Psoas muscle (tissue), 7 donors: ENCODE measurements at regions not wholly inside any gene's neighbourhood (a gene's known extent, or its start where the extent isn't known, plus 50 kb on each side); places are given as distances from the start of the nearest gene placed in this dataset.
"Not testable (repeated sequence)": the region's sequence is repeated elsewhere in the genome, so short reads cannot be mapped to it uniquely, and the experiment has no call there.

Experiments used
- ATAC-seq, 4 donors: fragments of 200-7000 bp; cut with Tn5 transposase; one replicate each; pipeline ENCODE4 v1.9.1; 2020; ENCODE audit warnings: moderate library complexity in 3 of 4, mild to moderate bottlenecking in 2 of 4
- DNase-seq, 2 donors: peaks; one replicate each; pipeline ENCODE4 v3.0.0-alpha.2; 2020
- H3K27ac ChIP-seq: fragments of 200-600 bp; one replicate; pipeline ENCODE4 v1.8.0; 2022
- H3K27me3 ChIP-seq, 3 donors: fragments of 200-600 bp in 1 of 3; one replicate each; pipeline versions ENCODE4 v1.6.1 to v1.8.0; 2013 to 2022; ENCODE audit warnings: low read length in 2 of 3, mild to moderate bottlenecking in 2 of 3, moderate library complexity in 1 of 3; ENCODE audit not compliant: insufficient read depth in 3 of 3
- H3K36me3 ChIP-seq, 2 donors: fragments of 200-600 bp in 1 of 2; one replicate each; pipeline versions ENCODE4 v1.6.1 to v1.8.0; 2013 to 2022; ENCODE audit warnings: low read depth in 1 of 2, mild to moderate bottlenecking in 1 of 2, moderate library complexity in 1 of 2; ENCODE audit not compliant: insufficient read depth in 1 of 2
- H3K4me1 ChIP-seq: fragments of 200-600 bp; one replicate; pipeline ENCODE4 v1.8.0; 2022
- H3K4me3 ChIP-seq: fragments of 200-600 bp; one replicate; pipeline ENCODE4 v1.8.0; 2022; ENCODE audit warnings: mild to moderate bottlenecking
- H3K9me3 ChIP-seq: fragments of 200-600 bp; one replicate; pipeline ENCODE4 v1.8.0; 2022
- CTCF ChIP-seq: fragments of 200-600 bp; IDR thresholded peaks from one replicate; pipeline ENCODE4 v1.8.0; 2022; ENCODE audit warnings: antibody characterized with exemption
- WGBS, 3 donors: extraction: QIAGEN DNeasy Blood & Tissue Kit; methylation state at CpG; one replicate each; pipeline versions ENCODE4 v1.1.6 to v1.1.7; 2013; 5-methylcytosine and 5-hydroxymethylcytosine counted together
- intact Hi-C, 2 donors: fragments of 100-400 bp; cut with DNase I; formaldehyde crosslinking; loops; one replicate each; pipeline versions ENCODE4 v1.11.0 to v1.14.2; 2022
- donor health status: healthy with polysubstance abuse.
- donor health status: DM: no; HTN: no; CAD: no; lungs with moderate emphysema.
- donor health status: Bipolar disorder and iron deficiency.
- donor health status: healthy.
- donor health status: DM: yes; HTN: yes; CAD: no.
- donor health status: DM: no; HTN: no; CAD: no.
- donor health status: DM: yes; HTN: yes; CAD: no.

- H3K9me3 ChIP-seq, result no peaks in the 10 kb centered on the region
- no peak for DNase-seq
- no peak overlapping the region for H3K27ac ChIP-seq
- no peak for TF ChIP-seq CTCF
- intact Hi-C loops, result no loop called here
- no peak for ATAC-seq
- no peaks in the 10 kb centered on the region for H3K4me1 ChIP-seq
- no peaks in the 10 kb centered on the region for H3K36me3 ChIP-seq
- H3K27me3 ChIP-seq, result no peaks in the 10 kb centered on the region
- 61 to 69% (median 62%) methylated on average over 6 of the region's 6 CpGs for WGBS, 3 donors
- no peak overlapping the region for H3K4me3 ChIP-seq
Observed at GRCh38 chr15:67928666-67929065, 88.8 kb upstream of the RNU6-1 start.

GRCh38 chr15:67930720-67931119, 90.9 kb upstream of the RNU6-1 start:
- ATAC-seq (no peak), DNase-seq (no peak)
- no peaks in the 10 kb centered on the region for H3K27me3 ChIP-seq
- intact Hi-C loops, result no loop called here
- no peak overlapping the region for H3K27ac ChIP-seq
- H3K9me3 ChIP-seq, result no peaks in the 10 kb centered on the region
- H3K36me3 ChIP-seq, result no peaks in the 10 kb centered on the region
- no peak overlapping the region for H3K4me3 ChIP-seq
- 73 to 87% (median 85%) methylated on average over 2 of the region's 2 CpGs for WGBS, 3 donors
- no peak for TF ChIP-seq CTCF
- no peaks in the 10 kb centered on the region for H3K4me1 ChIP-seq

- WGBS, 3 donors, result 95% methylated on average over 3 of the region's 3 CpGs
- ATAC-seq (no peak), DNase-seq (no peak)
- Histone ChIP-seq H3K4me3 (no peak overlapping the region), H3K9me3 (no peaks in the 10 kb centered on the region), H3K4me1 (no peaks in the 10 kb centered on the region), H3K27ac (no peak overlapping the region), H3K36me3 (no peaks in the 10 kb centered on the region), H3K27me3 (no peaks in the 10 kb centered on the region)
- no peak for TF ChIP-seq CTCF
- intact Hi-C loops, result no loop called here
Observed at GRCh38 chr15:67931861-67932260, 92.0 kb upstream of the RNU6-1 start.

GRCh38 chr15:67934126-67934525, 94.3 kb upstream of the RNU6-1 start:
- H3K9me3 ChIP-seq, intact Hi-C loops, H3K27me3 ChIP-seq, H3K4me1 ChIP-seq, H3K4me3 ChIP-seq, H3K27ac ChIP-seq, ATAC-seq, DNase-seq, H3K36me3 ChIP-seq: not testable (repeated sequence)
- 70 to 78% (median 70%) methylated on average over 3 of the region's 3 CpGs for whole genome bisulfite sequencing, 3 donors

- intact Hi-C loops, result no loop called here
- no peak for TF ChIP-seq CTCF
- no peak for ATAC-seq
- Histone ChIP-seq H3K4me3 (no peak overlapping the region), H3K27ac (no peak overlapping the region), H3K36me3 (no peaks in the 10 kb centered on the region), H3K27me3 (no peaks in the 10 kb centered on the region), H3K4me1 (no peaks in the 10 kb centered on the region), H3K9me3 (no peaks in the 10 kb centered on the region)
- no peak for DNase-seq
Observed at GRCh38 chr15:67935244-67935643, 95.4 kb upstream of the RNU6-1 start.
